H9 (cell line): ENCODE measurements at regions not wholly inside any gene's neighbourhood (a gene's known extent, or its start where the extent isn't known, plus 50 kb on each side); places are given as distances from the start of the nearest gene placed in this dataset.

Experiments used
- DNase-seq: peaks from one replicate; pipeline ENCODE4 v3.0.0-alpha.2; 2017
- H2AFZ ChIP-seq: one replicate; pipeline ENCODE4 v1.6.1; 2013; ENCODE audit warnings: mild to moderate bottlenecking, low read length, control low read depth, moderate library complexity
- H2AK5ac ChIP-seq: 2 replicates; pipeline ENCODE4 v1.6.1; 2013; ENCODE audit warnings: low read length, control low read depth, mixed read lengths; ENCODE audit not compliant: insufficient read length
- H2BK120ac ChIP-seq: one replicate; pipeline ENCODE4 v1.6.1; 2013; ENCODE audit warnings: low read depth, mild to moderate bottlenecking, low read length, control low read depth, inconsistent platforms; ENCODE audit not compliant: poor library complexity, severe bottlenecking
- H2BK12ac ChIP-seq: 2 replicates; pipeline ENCODE4 v1.6.1; 2013; ENCODE audit warnings: low read length, control low read depth, mixed read lengths, low read depth; ENCODE audit not compliant: insufficient read length
- H2BK15ac ChIP-seq: 2 replicates; pipeline ENCODE4 v1.6.1; 2013; ENCODE audit warnings: low read depth, low read length, control low read depth
- H2BK20ac ChIP-seq: one replicate; pipeline ENCODE4 v1.6.1; 2013; ENCODE audit warnings: low read depth, mild to moderate bottlenecking, low read length, control low read depth, inconsistent platforms; ENCODE audit not compliant: poor library complexity, severe bottlenecking
- H2BK5ac ChIP-seq: 2 replicates; pipeline ENCODE4 v1.6.1; 2013; ENCODE audit warnings: low read length, control low read depth, mixed read lengths; ENCODE audit not compliant: insufficient read length
- H3K14ac ChIP-seq: 2 replicates; pipeline ENCODE4 v1.6.1; 2013; ENCODE audit warnings: low read length, control low read depth; ENCODE audit not compliant: insufficient read depth
- H3K18ac ChIP-seq: 2 replicates; pipeline ENCODE4 v1.6.1; 2013; ENCODE audit warnings: low read depth, mild to moderate bottlenecking, mixed read lengths, low read length, control low read depth; ENCODE audit not compliant: insufficient read length
- H3K23ac ChIP-seq: 2 replicates; pipeline ENCODE4 v1.6.1; 2013; ENCODE audit warnings: low read length, control low read depth, mixed read lengths, low read depth; ENCODE audit not compliant: insufficient read length
- H3K23me2 ChIP-seq: 2 replicates; pipeline ENCODE4 v1.6.1; 2013; ENCODE audit warnings: low read depth, mild to moderate bottlenecking, mixed read lengths, low read length, control low read depth; ENCODE audit not compliant: insufficient read length, poor library complexity, severe bottlenecking
- H3K27ac ChIP-seq: 2 replicates; pipeline ENCODE4 v1.5.1; 2013; ENCODE audit warnings: low read length, control low read depth, mixed read lengths, low read depth; ENCODE audit not compliant: insufficient read length
- H3K27me3 ChIP-seq: 2 replicates; pipeline ENCODE4 v1.6.1; 2013; ENCODE audit warnings: low read length, control low read depth, inconsistent platforms; ENCODE audit not compliant: insufficient read depth
- H3K4ac ChIP-seq: 2 replicates; pipeline ENCODE4 v1.6.1; 2013; ENCODE audit warnings: low read depth, mild to moderate bottlenecking, control low read depth, inconsistent platforms, low read length, moderate library complexity
- H3K4me1 ChIP-seq: 2 replicates; pipeline ENCODE4 v1.6.1; 2013; ENCODE audit warnings: low read length, control low read depth, inconsistent platforms; ENCODE audit not compliant: insufficient read depth
- H3K4me2 ChIP-seq: 2 replicates; pipeline ENCODE4 v1.6.1; 2013; ENCODE audit warnings: low read length, control low read depth, mixed read lengths; ENCODE audit not compliant: insufficient read length, insufficient read depth
- H3K56ac ChIP-seq: 2 replicates; pipeline ENCODE4 v1.6.1; 2013; ENCODE audit warnings: low read depth, mild to moderate bottlenecking, mixed read lengths, low read length, control low read depth; ENCODE audit not compliant: insufficient read length
- H3K79me1 ChIP-seq: 2 replicates; pipeline ENCODE4 v1.6.1; 2013; ENCODE audit warnings: low read depth, mild to moderate bottlenecking, moderate library complexity, low read length, control low read depth, inconsistent platforms; ENCODE audit not compliant: insufficient read depth, poor library complexity, severe bottlenecking
- H3K79me2 ChIP-seq: 2 replicates; pipeline ENCODE4 v1.6.1; 2013; ENCODE audit warnings: low read length, control low read depth, inconsistent platforms; ENCODE audit not compliant: insufficient read depth
- H3K9ac ChIP-seq: 2 replicates; pipeline ENCODE4 v1.6.1; 2013; ENCODE audit warnings: low read length, control low read depth, mixed read lengths; ENCODE audit not compliant: insufficient read length; ENCODE audit errors: extremely low read depth
- H3K9me3 ChIP-seq: one replicate; pipeline ENCODE4 v1.6.1; 2013; ENCODE audit warnings: low read depth, low read length, inconsistent platforms; ENCODE audit not compliant: control insufficient read depth
- H3T11ph ChIP-seq: one replicate; pipeline ENCODE4 v1.6.1; 2013; ENCODE audit warnings: mild to moderate bottlenecking, low read length, control low read depth, inconsistent platforms
- H4K20me1 ChIP-seq: one replicate; pipeline ENCODE4 v1.6.1; 2013; ENCODE audit not compliant: control insufficient read depth, insufficient read length, insufficient read depth
- H4K5ac ChIP-seq: 2 replicates; pipeline ENCODE4 v1.6.1; 2013; ENCODE audit warnings: low read depth, mild to moderate bottlenecking, mixed read lengths, low read length, control low read depth; ENCODE audit not compliant: insufficient read length
- H4K8ac ChIP-seq: replicated peaks from 2 replicates; pipeline ENCODE4 v1.6.1; 2013; ENCODE audit warnings: low read length, control low read depth, mixed read lengths, low read depth; ENCODE audit not compliant: insufficient read length
- H4K91ac ChIP-seq: 2 replicates; pipeline ENCODE4 v1.6.1; 2013; ENCODE audit warnings: low read depth, mild to moderate bottlenecking, moderate library complexity, mixed read lengths, low read length, control low read depth; ENCODE audit not compliant: insufficient read length
- H3K27ac Mint-ChIP-seq, 3 experiments: 2 replicates in 2 of 3; 3 replicates in 1 of 3; pipeline ENCODE4 v1.8.0; 2020 to 2021; ENCODE audit warnings: mixed read lengths in 3 of 3, mild to moderate bottlenecking in 1 of 3, moderate library complexity in 1 of 3
- H3K27me3 Mint-ChIP-seq: 2 replicates; pipeline ENCODE4 v1.8.0; 2021; ENCODE audit warnings: low read depth, mild to moderate bottlenecking, moderate library complexity, mixed read lengths
- H3K36me3 Mint-ChIP-seq, 3 experiments: 2 replicates in 2 of 3; 3 replicates in 1 of 3; pipeline ENCODE4 v1.8.0; 2020 to 2021; ENCODE audit warnings: low read depth in 3 of 3, mixed read lengths in 3 of 3; ENCODE audit not compliant: insufficient read depth in 1 of 3
- H3K4me1 Mint-ChIP-seq, 2 experiments: 2 replicates each; pipeline ENCODE4 v1.8.0; 2020; ENCODE audit warnings: mixed read lengths in 2 of 2
- H3K4me3 Mint-ChIP-seq, 2 experiments: 2 replicates in 1 of 2; 3 replicates in 1 of 2; pipeline ENCODE4 v1.8.0; 2020 to 2021; ENCODE audit warnings: mild to moderate bottlenecking in 2 of 2, mixed read lengths in 2 of 2, moderate library complexity in 1 of 2
- H3K9me3 Mint-ChIP-seq, 2 experiments: 2 replicates in 1 of 2; 3 replicates in 1 of 2; pipeline ENCODE4 v1.8.0; 2020; ENCODE audit warnings: mild to moderate bottlenecking in 2 of 2, mixed read lengths in 2 of 2, moderate library complexity in 1 of 2
- CTCF ChIP-seq: fragments of 200-600 bp; sonication (generic); conservative IDR thresholded peaks from 3 replicates; pipeline ENCODE4 v1.8.0; 2021; ENCODE audit warnings: antibody characterized with exemption, mild to moderate bottlenecking

- no peak overlapping the region for H3K14ac ChIP-seq
- Mint-ChIP-seq H3K4me1 (no peaks in the 10 kb centered on the region), H3K4me3 (no peak overlapping the region), H3K9me3 (peaks cover under 1 to 1% of the 10 kb centered on the region in 2 experiments; a peak in 3 of 5 replicates), H3K27ac (no peak overlapping the region), H3K27me3 (no peaks in the 10 kb centered on the region), H3K36me3 (peaks cover 0 to 2% (median under 1%) of the 10 kb centered on the region in 3 experiments; a peak in 2 of 7 replicates)
- H4K20me1 ChIP-seq = no peaks in the 10 kb centered on the region
- H4K5ac ChIP-seq = no peak overlapping the region
- no peak for DNase-seq
- H3K79me2 ChIP-seq = no peaks in the 10 kb centered on the region
- TF ChIP-seq CTCF = no peak
- no peak overlapping the region for H4K91ac ChIP-seq
- H3K23me2 ChIP-seq = no peaks in the 10 kb centered on the region
- H3K79me1 ChIP-seq = no peaks in the 10 kb centered on the region
- H3T11ph ChIP-seq = no peak overlapping the region
- H3K4me1 ChIP-seq = no peaks in the 10 kb centered on the region
- H3K9ac ChIP-seq = no peak overlapping the region
- no peak overlapping the region for H2BK5ac ChIP-seq
- H2BK20ac ChIP-seq = no peak overlapping the region
- no peak overlapping the region for H2BK15ac ChIP-seq
- no peak overlapping the region for H3K27ac ChIP-seq
- H4K8ac ChIP-seq = no peak overlapping the region
- no peaks in the 10 kb centered on the region for H3K9me3 ChIP-seq
- no peak overlapping the region for H3K4me2 ChIP-seq
- no peak overlapping the region for H3K4ac ChIP-seq
- H3K18ac ChIP-seq = no peak overlapping the region
- no peaks in the 10 kb centered on the region for H3K27me3 ChIP-seq
- H2BK12ac ChIP-seq = no peak overlapping the region
- no peak overlapping the region for H3K56ac ChIP-seq
- no peak overlapping the region for H3K23ac ChIP-seq
- H2BK120ac ChIP-seq = no peak overlapping the region
- H2AFZ ChIP-seq = no peak overlapping the region
- H2AK5ac ChIP-seq = no peak overlapping the region
Measured at GRCh38 chr4:79688691-79689090, 280.7 kb upstream of the GK2 start.
